ENCODE measurements at regions not wholly inside any gene's neighbourhood (a gene's known extent, or its start where the extent isn't known, plus 50 kb on each side); places are given as distances from the start of the nearest gene placed in this dataset.
"Not testable (repeated sequence)": the region's sequence is repeated elsewhere in the genome, so short reads cannot be mapped to it uniquely, and the experiment has no call there.

GRCh38 chr11:67878666-67879065 lies 125.2 kb downstream of the UNC93B1 start:
- not testable (repeated sequence) for TF ChIP-seq ZNF114 (CRISPR knock-in tag; IDR thresholded peaks at IDR 0.05); CTCF (conservative IDR thresholded peaks at IDR 0.05; ENCODE audit: low read depth in 2 of 2); EZH2phosphoT487 (IDR thresholded peaks at IDR 0.05; ENCODE audit: unreplicated experiment); REST (IDR thresholded peaks at IDR 0.05; ENCODE audit: unreplicated experiment); JUNB (IDR thresholded peaks at IDR 0.05; ENCODE audit: unreplicated experiment); EZH2 (IDR thresholded peaks at IDR 0.05; ENCODE audit: low read depth, unreplicated experiment); STAT1 (IDR thresholded peaks at IDR 0.05; ENCODE audit: unreplicated experiment); POLR2AphosphoS5 (IDR thresholded peaks at IDR 0.05; ENCODE audit: low read depth); ZNF331 (CRISPR knock-in tag; IDR thresholded peaks at IDR 0.05; ENCODE audit: low read depth); CREB1 (CRISPR knock-in tag; IDR thresholded peaks at IDR 0.05; ENCODE audit: low read depth); ETS1 (IDR thresholded peaks at IDR 0.05)

All from GM23338 (cell line).